ENCODE measurements at regions not wholly inside any gene's neighbourhood (a gene's known extent, or its start where the extent isn't known, plus 50 kb on each side); places are given as distances from the start of the nearest gene placed in this dataset.

GRCh38 chr1:55694310-55694801 is 479.2 kb upstream of the USP24 start:
- Mint-ChIP-seq H3K4me3 (no peak overlapping the region), H3K36me3 (no peaks in the 10 kb centered on the region), H3K9me3 (no peaks in the 10 kb centered on the region), H3K27ac (no peak overlapping the region), H3K4me1 (ENCODE audit: low read depth in 2 of 2) (no peaks in the 10 kb centered on the region), H3K27me3 (peaks cover 8 to 23% of the 10 kb centered on the region in 2 donors)
- no peak for ATAC-seq
- no peak for DNase-seq (ENCODE audit: low spot score)

DNA sequence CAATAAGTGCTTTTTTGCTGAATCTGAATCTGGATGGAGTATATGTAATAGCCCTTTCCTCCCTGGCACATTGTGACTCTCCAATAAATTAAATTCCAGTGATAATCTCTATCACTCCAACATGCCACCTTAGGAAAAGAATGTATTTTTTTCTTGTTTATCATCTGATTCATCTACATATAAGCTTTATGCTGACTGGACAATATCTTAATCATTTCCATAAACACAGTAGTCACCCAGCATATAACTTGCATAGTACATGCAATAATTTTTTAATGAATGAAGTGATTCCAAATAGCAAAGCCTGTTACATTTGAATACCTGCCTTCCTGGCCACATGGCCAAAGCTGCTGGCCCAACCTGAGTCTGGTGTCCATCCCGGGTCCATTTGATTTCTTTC is 477.6 kb upstream of the USP24 start:
- no peak overlapping the region for H3K4me3 Mint-ChIP-seq
- H3K27ac Mint-ChIP-seq: no peak overlapping the region
- H3K4me1 Mint-ChIP-seq (ENCODE audit: low read depth in 2 of 2): no peaks in the 10 kb centered on the region
- no peak for DNase-seq (ENCODE audit: low spot score)
- no peaks in the 10 kb centered on the region for H3K36me3 Mint-ChIP-seq
- H3K9me3 Mint-ChIP-seq: no peaks in the 10 kb centered on the region
- H3K27me3 Mint-ChIP-seq: peaks cover 13 to 16% of the 10 kb centered on the region in 2 donors
- no peak for ATAC-seq

GRCh38 chr1:55690366-55690765 is 475.2 kb upstream of the USP24 start:
- peaks cover 19 to 27% of the 10 kb centered on the region in 2 donors for H3K27me3 Mint-ChIP-seq
- H3K4me1 Mint-ChIP-seq (ENCODE audit: low read depth in 2 of 2): no peaks in the 10 kb centered on the region
- ATAC-seq: no peak
- no peaks in the 10 kb centered on the region for H3K36me3 Mint-ChIP-seq
- H3K4me3 Mint-ChIP-seq: no peak overlapping the region
- H3K27ac Mint-ChIP-seq: no peak overlapping the region
- DNase-seq (ENCODE audit: low spot score): no peak
- H3K9me3 Mint-ChIP-seq: no peaks in the 10 kb centered on the region

DNA sequence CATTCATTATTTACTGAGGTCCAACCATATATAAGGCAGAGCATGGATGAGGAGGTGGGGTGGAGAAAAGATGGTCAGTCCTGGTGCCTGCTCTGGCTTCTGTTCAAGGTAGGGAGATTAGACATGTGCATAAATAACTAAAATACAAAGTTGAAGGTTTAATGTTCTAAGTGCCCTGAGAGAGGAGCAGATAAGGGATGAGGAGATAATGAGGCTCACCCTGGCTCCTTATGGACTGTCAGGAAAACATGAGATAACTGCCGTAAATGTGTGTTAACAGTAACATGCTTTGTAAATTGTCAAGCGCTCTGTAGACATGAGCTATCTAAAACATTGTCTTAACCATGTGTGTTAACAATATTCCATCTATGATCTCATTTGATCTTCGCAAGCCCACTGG is 474.6 kb upstream of the USP24 start:
- no peak for DNase-seq (ENCODE audit: low spot score)
- H3K4me3 Mint-ChIP-seq: no peak overlapping the region
- peaks cover 19 to 27% of the 10 kb centered on the region in 2 donors for H3K27me3 Mint-ChIP-seq
- no peaks in the 10 kb centered on the region for H3K4me1 Mint-ChIP-seq (ENCODE audit: low read depth in 2 of 2)
- no peak overlapping the region for H3K27ac Mint-ChIP-seq
- H3K36me3 Mint-ChIP-seq: no peaks in the 10 kb centered on the region
- no peaks in the 10 kb centered on the region for H3K9me3 Mint-ChIP-seq
- ATAC-seq: no peak

GRCh38 chr1:55685560-55685959 is 470.4 kb upstream of the USP24 start:
- H3K27me3 Mint-ChIP-seq: peaks cover 25 to 35% of the 10 kb centered on the region in 2 donors
- DNase-seq (ENCODE audit: low spot score) (no peak), ATAC-seq (no peak)
- H3K9me3 Mint-ChIP-seq: peaks cover 3% of the 10 kb centered on the region
- H3K4me3 Mint-ChIP-seq: no peak overlapping the region
- no peaks in the 10 kb centered on the region for H3K36me3 Mint-ChIP-seq
- H3K27ac Mint-ChIP-seq: no peak overlapping the region
- no peaks in the 10 kb centered on the region for H3K4me1 Mint-ChIP-seq (ENCODE audit: low read depth in 2 of 2)

- H3K27ac Mint-ChIP-seq: no peak overlapping the region
- no peaks in the 10 kb centered on the region for H3K36me3 Mint-ChIP-seq
- no peak overlapping the region for H3K4me3 Mint-ChIP-seq
- DNase-seq (ENCODE audit: low spot score) (no peak), ATAC-seq (no peak)
- peaks cover 3% of the 10 kb centered on the region for H3K9me3 Mint-ChIP-seq
- H3K4me1 Mint-ChIP-seq (ENCODE audit: low read depth in 2 of 2): no peaks in the 10 kb centered on the region
- peaks cover 21 to 43% of the 10 kb centered on the region in 2 donors for H3K27me3 Mint-ChIP-seq
Observed at GRCh38 chr1:55684131-55684650, 469.0 kb upstream of the USP24 start.

- Mint-ChIP-seq H3K27ac (no peak overlapping the region), H3K4me3 (no peak overlapping the region), H3K36me3 (no peaks in the 10 kb centered on the region), H3K27me3 (peaks cover 28 to 62% of the 10 kb centered on the region in 2 donors), H3K9me3 (peaks cover 3% of the 10 kb centered on the region), H3K4me1 (ENCODE audit: low read depth in 2 of 2) (no peaks in the 10 kb centered on the region)
- DNase-seq (ENCODE audit: low spot score) (no peak), ATAC-seq (no peak)
Observed at GRCh38 chr1:55682198-55682597, 467.0 kb upstream of the USP24 start.

GRCh38 chr1:55679971-55680370 is 464.8 kb upstream of the USP24 start:
- Mint-ChIP-seq H3K36me3 (no peaks in the 10 kb centered on the region), H3K27ac (no peak overlapping the region), H3K4me3 (no peak overlapping the region), H3K27me3 (peaks cover 25 to 61% of the 10 kb centered on the region in 2 donors), H3K4me1 (ENCODE audit: low read depth in 2 of 2) (no peaks in the 10 kb centered on the region), H3K9me3 (peaks cover 3% of the 10 kb centered on the region)
- ATAC-seq: no peak
- DNase-seq (ENCODE audit: low spot score): no peak

DNA sequence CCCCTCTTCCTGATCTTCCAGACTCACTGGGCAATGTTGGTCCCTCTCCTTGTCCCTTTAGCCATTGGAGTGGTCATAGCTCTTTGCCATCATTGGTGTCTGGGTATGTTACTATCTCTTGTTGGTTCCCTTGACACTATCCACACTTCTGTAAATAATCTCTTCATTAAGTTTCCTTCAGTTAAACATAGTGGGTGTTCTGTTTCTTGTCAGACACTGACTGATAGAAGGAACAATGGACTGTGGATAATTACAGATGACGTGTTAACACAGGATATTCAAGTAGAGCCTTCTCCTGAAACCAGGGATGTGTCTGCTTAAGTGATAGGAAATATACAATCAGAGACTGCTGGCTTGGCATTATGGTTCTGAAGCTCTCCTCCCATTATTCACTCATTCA is 458.3 kb upstream of the USP24 start:
- H3K4me3 Mint-ChIP-seq: no peak overlapping the region
- peaks cover 16 to 39% of the 10 kb centered on the region in 2 donors for H3K27me3 Mint-ChIP-seq
- no peaks in the 10 kb centered on the region for H3K4me1 Mint-ChIP-seq (ENCODE audit: low read depth in 2 of 2)
- no peaks in the 10 kb centered on the region for H3K36me3 Mint-ChIP-seq
- no peak overlapping the region for H3K27ac Mint-ChIP-seq
- H3K9me3 Mint-ChIP-seq: no peaks in the 10 kb centered on the region
- ATAC-seq: peak in 1 of 2 donors; percentile 5
- no peak for DNase-seq (ENCODE audit: low spot score)

GRCh38 chr1:55670331-55671082 is 455.3 kb upstream of the USP24 start:
- H3K36me3 Mint-ChIP-seq: no peaks in the 10 kb centered on the region
- peaks cover 7 to 18% of the 10 kb centered on the region in 2 donors for H3K27me3 Mint-ChIP-seq
- ATAC-seq: no peak
- H3K4me1 Mint-ChIP-seq (ENCODE audit: low read depth in 2 of 2): no peaks in the 10 kb centered on the region
- no peak overlapping the region for H3K27ac Mint-ChIP-seq
- no peaks in the 10 kb centered on the region for H3K9me3 Mint-ChIP-seq
- H3K4me3 Mint-ChIP-seq: no peak overlapping the region
- no peak for DNase-seq (ENCODE audit: low spot score)

DNA sequence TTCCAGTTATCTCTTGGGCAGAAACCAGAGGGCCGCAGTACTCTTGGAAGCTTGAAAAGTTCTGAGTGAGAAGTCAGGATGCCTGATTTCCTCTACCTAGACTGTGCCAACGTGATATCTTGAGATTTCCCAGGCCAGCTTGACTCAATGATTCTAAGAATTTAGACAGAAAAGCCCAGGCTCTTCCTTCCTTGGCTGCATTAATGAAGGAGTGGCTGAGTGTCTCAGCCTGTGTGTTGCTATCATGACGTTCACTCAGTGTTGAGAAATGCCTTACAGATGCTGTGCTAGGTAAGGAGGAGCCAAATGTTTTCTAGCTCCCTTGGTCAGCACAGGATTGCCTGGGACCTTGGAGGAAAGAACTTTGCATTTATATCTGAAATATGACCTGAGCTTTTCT is 454.1 kb upstream of the USP24 start:
- no peaks in the 10 kb centered on the region for H3K9me3 Mint-ChIP-seq
- DNase-seq (ENCODE audit: low spot score) (no peak), ATAC-seq (no peak)
- H3K27ac Mint-ChIP-seq: no peak overlapping the region
- H3K36me3 Mint-ChIP-seq: no peaks in the 10 kb centered on the region
- no peaks in the 10 kb centered on the region for H3K4me1 Mint-ChIP-seq (ENCODE audit: low read depth in 2 of 2)
- no peak overlapping the region for H3K4me3 Mint-ChIP-seq
- peaks cover 7 to 18% of the 10 kb centered on the region in 2 donors for H3K27me3 Mint-ChIP-seq

DNA sequence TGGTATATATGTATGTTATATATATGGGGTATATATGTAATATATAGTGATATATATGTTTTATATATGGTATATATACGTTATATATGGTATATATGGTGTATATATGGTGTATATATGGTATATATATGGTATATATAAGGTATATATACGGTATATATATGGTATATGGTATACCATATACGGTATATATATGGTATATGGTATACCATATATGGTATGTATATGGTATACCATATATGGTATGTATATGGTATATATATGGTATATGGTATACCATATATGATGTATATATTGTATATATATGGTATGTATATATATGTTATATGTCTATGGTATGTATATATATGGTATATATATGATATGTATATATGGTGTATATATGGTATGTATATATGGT is 447.7 kb upstream of the USP24 start:
- Mint-ChIP-seq H3K27ac (no peak overlapping the region), H3K36me3 (no peaks in the 10 kb centered on the region), H3K27me3 (peaks cover 2 to 10% of the 10 kb centered on the region in 2 donors), H3K4me1 (ENCODE audit: low read depth in 2 of 2) (no peaks in the 10 kb centered on the region), H3K4me3 (no peak overlapping the region), H3K9me3 (peaks cover 8% of the 10 kb centered on the region)
- no peak for DNase-seq (ENCODE audit: low spot score)
- ATAC-seq: no peak

DNA sequence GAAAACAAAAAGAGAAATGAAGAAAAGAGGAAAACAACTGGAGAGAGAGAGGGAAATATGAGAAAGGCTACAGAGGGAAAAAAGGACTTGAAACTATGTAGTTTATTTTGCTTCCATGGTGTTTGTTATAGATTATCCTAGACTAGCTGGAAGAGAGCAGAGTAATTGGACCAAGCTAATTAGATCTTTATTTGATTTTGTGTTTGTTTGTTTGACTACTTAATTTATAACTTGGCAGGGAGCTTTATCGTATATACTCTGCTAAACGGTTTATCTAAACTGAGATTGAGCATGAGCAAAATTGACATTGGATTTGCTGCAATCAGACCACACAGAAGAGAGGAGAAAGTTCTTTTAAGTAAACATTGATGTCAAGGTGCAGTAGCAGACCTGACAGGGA is 443.8 kb upstream of the USP24 start:
- ATAC-seq (no peak), DNase-seq (ENCODE audit: low spot score) (no peak)
- H3K27me3 Mint-ChIP-seq: peaks cover 8 to 16% of the 10 kb centered on the region in 2 donors
- no peaks in the 10 kb centered on the region for H3K36me3 Mint-ChIP-seq
- H3K9me3 Mint-ChIP-seq: peaks cover 8% of the 10 kb centered on the region
- H3K4me3 Mint-ChIP-seq: no peak overlapping the region
- no peak overlapping the region for H3K27ac Mint-ChIP-seq
- no peaks in the 10 kb centered on the region for H3K4me1 Mint-ChIP-seq (ENCODE audit: low read depth in 2 of 2)

- no peaks in the 10 kb centered on the region for H3K9me3 Mint-ChIP-seq
- peaks cover 8 to 11% of the 10 kb centered on the region in 2 donors for H3K27me3 Mint-ChIP-seq
- H3K4me3 Mint-ChIP-seq: no peak overlapping the region
- DNase-seq (ENCODE audit: low spot score): no peak
- ATAC-seq: no peak
- no peaks in the 10 kb centered on the region for H3K36me3 Mint-ChIP-seq
- H3K4me1 Mint-ChIP-seq (ENCODE audit: low read depth in 2 of 2): no peaks in the 10 kb centered on the region
- H3K27ac Mint-ChIP-seq: no peak overlapping the region
Observed at GRCh38 chr1:55654750-55655149, 439.6 kb upstream of the USP24 start.
